ENCODE measurements at regions not wholly inside any gene's neighbourhood (a gene's known extent, or its start where the extent isn't known, plus 50 kb on each side); places are given as distances from the start of the nearest gene placed in this dataset.

GRCh38 chr2:150690870-150691269 lies 203.4 kb upstream of the RND3 start:
- intact Hi-C loops (cut with DNase I): no loop called here
- Histone ChIP-seq H3K36me3 (no peaks in the 10 kb centered on the region), H3K27ac (no peak overlapping the region), H3K9me3 (no peaks in the 10 kb centered on the region), H3K27me3 (no peaks in the 10 kb centered on the region), H3K4me3 (no peak overlapping the region), H3K4me1 (no peaks in the 10 kb centered on the region)
- TF ChIP-seq CTCF (IDR thresholded peaks at IDR 0.05): no peak
- ATAC-seq: no peak
- no peak for DNase-seq

GRCh38 chr2:150690261-150690660 lies 202.8 kb upstream of the RND3 start:
- Histone ChIP-seq H3K4me3 (no peak overlapping the region), H3K9me3 (no peaks in the 10 kb centered on the region), H3K27ac (no peak overlapping the region), H3K36me3 (no peaks in the 10 kb centered on the region), H3K27me3 (no peaks in the 10 kb centered on the region), H3K4me1 (no peaks in the 10 kb centered on the region)
- no peak for TF ChIP-seq CTCF (IDR thresholded peaks at IDR 0.05)
- intact Hi-C loops (cut with DNase I): no loop called here
- DNase-seq: no peak
- ATAC-seq: no peak

GRCh38 chr2:150689590-150689989 lies 202.1 kb upstream of the RND3 start:
- Histone ChIP-seq H3K27ac (no peak overlapping the region), H3K4me1 (no peaks in the 10 kb centered on the region), H3K9me3 (no peaks in the 10 kb centered on the region), H3K27me3 (no peaks in the 10 kb centered on the region), H3K4me3 (no peak overlapping the region), H3K36me3 (no peaks in the 10 kb centered on the region)
- DNase-seq: no peak
- TF ChIP-seq CTCF (IDR thresholded peaks at IDR 0.05): no peak
- intact Hi-C loops (cut with DNase I): no loop called here
- no peak for ATAC-seq

GRCh38 chr2:150688016-150688415 lies 200.5 kb upstream of the RND3 start:
- intact Hi-C loops (cut with DNase I): no loop called here
- no peak overlapping the region for H3K4me3 ChIP-seq
- no peaks in the 10 kb centered on the region for H3K9me3 ChIP-seq
- no peaks in the 10 kb centered on the region for H3K4me1 ChIP-seq
- H3K27ac ChIP-seq: no peak overlapping the region
- ATAC-seq: no peak
- no peak for TF ChIP-seq CTCF (IDR thresholded peaks at IDR 0.05)
- DNase-seq: no peak
- no peaks in the 10 kb centered on the region for H3K27me3 ChIP-seq
- no peaks in the 10 kb centered on the region for H3K36me3 ChIP-seq

GRCh38 chr2:150686391-150686790 lies 198.9 kb upstream of the RND3 start:
- intact Hi-C loops (cut with DNase I): no loop called here
- H3K4me3 ChIP-seq: no peak overlapping the region
- H3K9me3 ChIP-seq: no peaks in the 10 kb centered on the region
- TF ChIP-seq CTCF (IDR thresholded peaks at IDR 0.05): no peak
- H3K36me3 ChIP-seq: no peaks in the 10 kb centered on the region
- DNase-seq (no peak), ATAC-seq (no peak)
- no peaks in the 10 kb centered on the region for H3K4me1 ChIP-seq
- no peaks in the 10 kb centered on the region for H3K27me3 ChIP-seq
- no peak overlapping the region for H3K27ac ChIP-seq

GRCh38 chr2:150681120-150681804 lies 193.8 kb upstream of the RND3 start:
- no peak for TF ChIP-seq CTCF (IDR thresholded peaks at IDR 0.05)
- Histone ChIP-seq H3K36me3 (no peaks in the 10 kb centered on the region), H3K4me1 (no peaks in the 10 kb centered on the region), H3K27ac (no peak overlapping the region), H3K9me3 (no peaks in the 10 kb centered on the region), H3K4me3 (no peak overlapping the region), H3K27me3 (no peaks in the 10 kb centered on the region)
- intact Hi-C loops (cut with DNase I): no loop called here
- DNase-seq (no peak), ATAC-seq (peak; percentile 88)

Measured in upper lobe of right lung (tissue), 1 donor.